ENCODE measurements at regions not wholly inside any gene's neighbourhood (a gene's known extent, or its start where the extent isn't known, plus 50 kb on each side); places are given as distances from the start of the nearest gene placed in this dataset.

DNA sequence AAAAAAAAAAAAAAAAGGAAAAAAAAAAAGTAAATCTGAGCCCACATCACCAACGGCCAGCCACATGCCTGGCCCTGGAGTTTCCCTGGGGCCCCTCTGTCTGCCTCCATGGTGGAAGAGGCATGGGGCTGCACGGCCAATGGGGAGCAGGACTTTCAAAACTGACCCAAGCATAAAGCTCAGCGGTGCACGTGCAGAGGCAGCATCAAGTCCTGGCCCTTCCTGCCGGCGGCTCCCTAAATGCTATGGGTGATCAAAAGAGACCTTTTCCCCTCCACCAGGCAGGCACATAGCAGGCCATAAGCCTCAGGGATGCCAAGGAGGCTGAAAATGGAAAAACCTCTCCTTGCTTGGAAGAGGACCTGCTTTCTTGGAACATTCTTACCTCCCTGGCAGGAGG lies 94.3 kb downstream of the OAT start:
- Histone ChIP-seq H3K9me1 (ENCODE audit: insufficient read depth, low read length) (no peaks in the 10 kb centered on the region), H4K8ac (ENCODE audit: low read depth in 2 of 2, low read length in 2 of 2) (no peak overlapping the region), H3K9ac (ENCODE audit: low read depth, low read length) (no peak overlapping the region), H3K14ac (replicated peaks; ENCODE audit: low read depth, low read length) (no peak overlapping the region), H3K23ac (ENCODE audit: low read depth, low read length) (no peak overlapping the region), H2BK20ac (ENCODE audit: low read depth, low read length) (no peak overlapping the region), H4K91ac (ENCODE audit: insufficient read depth, low read depth, low read length) (no peak overlapping the region), H3K27me3 (ENCODE audit: control insufficient read depth, insufficient read depth, low read length) (no peaks in the 10 kb centered on the region), H2AK9ac (replicated peaks; ENCODE audit: low read depth, low read length, poor library complexity) (no peak overlapping the region), H3K27ac (ENCODE audit: insufficient read depth, low read length) (no peak overlapping the region), H3K4me3 (ENCODE audit: insufficient read depth, low read depth, low read length) (no peak overlapping the region), H4K5ac (ENCODE audit: low read depth, low read length) (no peak overlapping the region), H3K9me3 (ENCODE audit: control insufficient read depth, insufficient read depth, low read length) (peaks cover 14% of the 10 kb centered on the region), H2AK5ac (ENCODE audit: low read depth, low read length) (no peak overlapping the region), H2BK15ac (ENCODE audit: low read depth, low read length) (no peak overlapping the region), H3K4me2 (ENCODE audit: low read depth, low read length) (no peak overlapping the region), H2BK120ac (ENCODE audit: low read depth, low read length) (no peak overlapping the region), H2BK5ac (ENCODE audit: low read depth, low read length, poor library complexity, severe bottlenecking) (no peak overlapping the region), H3K18ac (ENCODE audit: low read depth, low read length) (no peak overlapping the region), H2AFZ (replicated peaks; ENCODE audit: low read length, poor library complexity) (no peak overlapping the region), H3K36me3 (ENCODE audit: control insufficient read depth, insufficient read depth, low read length) (no peaks in the 10 kb centered on the region), H3K4ac (ENCODE audit: low read depth, low read length) (no peak overlapping the region), H4K20me1 (ENCODE audit: insufficient read depth, low read length) (no peaks in the 10 kb centered on the region), H3K4me1 (ENCODE audit: control insufficient read depth, insufficient read depth, low read length) (no peaks in the 10 kb centered on the region), H3K79me1 (ENCODE audit: low read depth in 1 of 2, low read length in 2 of 2) (no peaks in the 10 kb centered on the region), H3K56ac (ENCODE audit: extremely low read depth, insufficient read depth, low read length) (no peak overlapping the region)
- ChIA-PET CTCF (no interaction called here), POLR2A (ENCODE audit: unreplicated experiment) (no interaction called here)
- intact Hi-C loops (cut with micrococcal nuclease) (no loop called here), in situ Hi-C loops (cut with MboI; ENCODE audit: low sequenced_read_pairs) (no loop called here), dilution Hi-C loops (cut with HindIII; ENCODE audit: low sequenced_read_pairs, unreplicated experiment) (no loop called here)
- no TSS peak for BruUV-seq (replicated peaks)
- no CpG with 5 or more reads among the region's 6 CpGs for WGBS, 2 experiments (ENCODE audit: extremely low coverage in 2 of 2, insufficient read length in 1 of 2)
- ATAC-seq (ENCODE audit: low read depth) (no peak), DNase-seq (no peak)
- TF ChIP-seq CHD1 (IDR thresholded peaks at IDR 0.05; ENCODE audit: low read depth, low read length): no peak
- no peak for TF ChIP-seq CEBPB (IDR thresholded peaks at IDR 0.05; ENCODE audit: low read depth, low read length)
- no peak for TF ChIP-seq MXI1 (IDR thresholded peaks at IDR 0.05; ENCODE audit: borderline replicate concordance, low read depth, low read length)
- no peak for TF ChIP-seq RCOR1 (IDR thresholded peaks at IDR 0.05; ENCODE audit: insufficient replicate concordance, low read length)
- TF ChIP-seq BHLHE40 (IDR thresholded peaks at IDR 0.05; ENCODE audit: low read depth, low read length): no peak
- no peak for TF ChIP-seq RFX5 (IDR thresholded peaks at IDR 0.05; ENCODE audit: low read depth, low read length)
- TF ChIP-seq, protein P1, sequence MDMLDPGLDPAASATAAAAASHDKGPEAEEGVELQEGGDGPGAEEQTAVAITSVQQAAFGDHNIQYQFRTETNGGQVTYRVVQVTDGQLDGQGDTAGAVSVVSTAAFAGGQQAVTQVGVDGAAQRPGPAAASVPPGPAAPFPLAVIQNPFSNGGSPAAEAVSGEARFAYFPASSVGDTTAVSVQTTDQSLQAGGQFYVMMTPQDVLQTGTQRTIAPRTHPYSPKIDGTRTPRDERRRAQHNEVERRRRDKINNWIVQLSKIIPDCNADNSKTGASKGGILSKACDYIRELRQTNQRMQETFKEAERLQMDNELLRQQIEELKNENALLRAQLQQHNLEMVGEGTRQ (IDR thresholded peaks at IDR 0.05; ENCODE audit: low read depth, low read length): no peak
- TF ChIP-seq NFE2L2 (IDR thresholded peaks at IDR 0.05; ENCODE audit: low read depth, low read length): no peak
- no peak for TF ChIP-seq MAFK (IDR thresholded peaks at IDR 0.05; ENCODE audit: low read depth, low read length)
- no peak for TF ChIP-seq POLR2A (IDR thresholded peaks at IDR 0.05; ENCODE audit: low read depth, low read length)
- TF ChIP-seq RAD21 (IDR thresholded peaks at IDR 0.05; ENCODE audit: low read length): no peak
- TF ChIP-seq, protein P2, sequence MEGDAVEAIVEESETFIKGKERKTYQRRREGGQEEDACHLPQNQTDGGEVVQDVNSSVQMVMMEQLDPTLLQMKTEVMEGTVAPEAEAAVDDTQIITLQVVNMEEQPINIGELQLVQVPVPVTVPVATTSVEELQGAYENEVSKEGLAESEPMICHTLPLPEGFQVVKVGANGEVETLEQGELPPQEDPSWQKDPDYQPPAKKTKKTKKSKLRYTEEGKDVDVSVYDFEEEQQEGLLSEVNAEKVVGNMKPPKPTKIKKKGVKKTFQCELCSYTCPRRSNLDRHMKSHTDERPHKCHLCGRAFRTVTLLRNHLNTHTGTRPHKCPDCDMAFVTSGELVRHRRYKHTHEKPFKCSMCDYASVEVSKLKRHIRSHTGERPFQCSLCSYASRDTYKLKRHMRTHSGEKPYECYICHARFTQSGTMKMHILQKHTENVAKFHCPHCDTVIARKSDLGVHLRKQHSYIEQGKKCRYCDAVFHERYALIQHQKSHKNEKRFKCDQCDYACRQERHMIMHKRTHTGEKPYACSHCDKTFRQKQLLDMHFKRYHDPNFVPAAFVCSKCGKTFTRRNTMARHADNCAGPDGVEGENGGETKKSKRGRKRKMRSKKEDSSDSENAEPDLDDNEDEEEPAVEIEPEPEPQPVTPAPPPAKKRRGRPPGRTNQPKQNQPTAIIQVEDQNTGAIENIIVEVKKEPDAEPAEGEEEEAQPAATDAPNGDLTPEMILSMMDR (conservative IDR thresholded peaks at IDR 0.05; ENCODE audit: low read depth, low read length): no peak
- TF ChIP-seq, protein P3, sequence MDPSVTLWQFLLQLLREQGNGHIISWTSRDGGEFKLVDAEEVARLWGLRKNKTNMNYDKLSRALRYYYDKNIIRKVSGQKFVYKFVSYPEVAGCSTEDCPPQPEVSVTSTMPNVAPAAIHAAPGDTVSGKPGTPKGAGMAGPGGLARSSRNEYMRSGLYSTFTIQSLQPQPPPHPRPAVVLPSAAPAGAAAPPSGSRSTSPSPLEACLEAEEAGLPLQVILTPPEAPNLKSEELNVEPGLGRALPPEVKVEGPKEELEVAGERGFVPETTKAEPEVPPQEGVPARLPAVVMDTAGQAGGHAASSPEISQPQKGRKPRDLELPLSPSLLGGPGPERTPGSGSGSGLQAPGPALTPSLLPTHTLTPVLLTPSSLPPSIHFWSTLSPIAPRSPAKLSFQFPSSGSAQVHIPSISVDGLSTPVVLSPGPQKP (IDR thresholded peaks at IDR 0.05; ENCODE audit: borderline replicate concordance, low read depth, low read length): no peak
- no peak for TF ChIP-seq SMC3 (IDR thresholded peaks at IDR 0.05; ENCODE audit: low read depth, low read length)
- no peak for TF ChIP-seq FOS (IDR thresholded peaks at IDR 0.05; ENCODE audit: low read depth, low read length)
- TF ChIP-seq MAZ (IDR thresholded peaks at IDR 0.05; ENCODE audit: borderline replicate concordance, low read depth, low read length): no peak
